ENCODE measurements at regions not wholly inside any gene's neighbourhood (a gene's known extent, or its start where the extent isn't known, plus 50 kb on each side); places are given as distances from the start of the nearest gene placed in this dataset.

DNA sequence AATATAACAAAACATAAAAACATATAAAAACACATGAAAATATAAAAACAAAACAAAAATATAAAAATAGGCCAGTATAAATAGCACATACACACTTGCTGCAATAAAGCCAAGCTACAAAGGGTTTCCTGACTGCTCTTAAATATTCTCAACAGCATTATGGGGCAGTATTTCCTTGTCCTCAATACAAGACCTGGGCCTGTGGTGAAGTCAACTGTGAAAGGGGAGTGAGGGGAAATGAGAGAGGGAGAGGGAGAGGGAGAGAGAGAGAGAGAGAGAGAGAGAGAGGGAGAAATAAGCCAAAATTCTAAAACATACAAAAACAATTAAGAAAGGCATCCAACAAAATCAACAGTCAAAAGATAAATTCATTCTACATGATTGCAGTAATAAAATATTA, 82.6 kb upstream of the NEDD4L start:
- TF ChIP-seq, protein P1, sequence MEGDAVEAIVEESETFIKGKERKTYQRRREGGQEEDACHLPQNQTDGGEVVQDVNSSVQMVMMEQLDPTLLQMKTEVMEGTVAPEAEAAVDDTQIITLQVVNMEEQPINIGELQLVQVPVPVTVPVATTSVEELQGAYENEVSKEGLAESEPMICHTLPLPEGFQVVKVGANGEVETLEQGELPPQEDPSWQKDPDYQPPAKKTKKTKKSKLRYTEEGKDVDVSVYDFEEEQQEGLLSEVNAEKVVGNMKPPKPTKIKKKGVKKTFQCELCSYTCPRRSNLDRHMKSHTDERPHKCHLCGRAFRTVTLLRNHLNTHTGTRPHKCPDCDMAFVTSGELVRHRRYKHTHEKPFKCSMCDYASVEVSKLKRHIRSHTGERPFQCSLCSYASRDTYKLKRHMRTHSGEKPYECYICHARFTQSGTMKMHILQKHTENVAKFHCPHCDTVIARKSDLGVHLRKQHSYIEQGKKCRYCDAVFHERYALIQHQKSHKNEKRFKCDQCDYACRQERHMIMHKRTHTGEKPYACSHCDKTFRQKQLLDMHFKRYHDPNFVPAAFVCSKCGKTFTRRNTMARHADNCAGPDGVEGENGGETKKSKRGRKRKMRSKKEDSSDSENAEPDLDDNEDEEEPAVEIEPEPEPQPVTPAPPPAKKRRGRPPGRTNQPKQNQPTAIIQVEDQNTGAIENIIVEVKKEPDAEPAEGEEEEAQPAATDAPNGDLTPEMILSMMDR (IDR thresholded peaks at IDR 0.05; ENCODE audit: low read length) = no peak
- no peak for TF ChIP-seq EZH2 (optimal IDR thresholded peaks at IDR 0.05; ENCODE audit: low read depth, low read length)
